Kidney (tissue), 13 donors: ENCODE measurements at regions not wholly inside any gene's neighbourhood (a gene's known extent, or its start where the extent isn't known, plus 50 kb on each side); places are given as distances from the start of the nearest gene placed in this dataset.

ENCODE experiments used
- DNase-seq, 5 donors: peaks; one replicate each; pipeline ENCODE4 v3.0.0-alpha.2; 2013 to 2020
- FAIRE-seq: peaks from 2 replicates; lab custom pipeline; 2012; peaks lifted over from hg19 to GRCh38; lab: Jason Lieb, UNC
- H3K27ac ChIP-seq, 2 donors: one replicate each; pipeline ENCODE4 v1.7.0; 2013; ENCODE audit warnings: low read depth in 2 of 2, low read length in 2 of 2, inconsistent platforms in 1 of 2
- H3K27me3 ChIP-seq: one replicate; pipeline ENCODE4 v1.7.1; 2013; ENCODE audit warnings: low read length, inconsistent platforms; ENCODE audit not compliant: control insufficient read depth, insufficient read depth
- H3K36me3 ChIP-seq, 3 donors: one replicate each; pipeline versions ENCODE4 v1.7.0 to v1.7.1; 2013; ENCODE audit warnings: low read length in 3 of 3, control low read depth in 1 of 3, inconsistent platforms in 1 of 3; ENCODE audit not compliant: insufficient read depth in 3 of 3, control insufficient read depth in 2 of 3
- H3K4me1 ChIP-seq, 3 donors: one replicate each; pipeline versions ENCODE4 v1.7.0 to v1.7.1; 2013; ENCODE audit warnings: low read length in 3 of 3, inconsistent platforms in 1 of 3, low read depth in 1 of 3; ENCODE audit not compliant: control insufficient read depth in 2 of 3, insufficient read depth in 2 of 3
- H3K4me3 ChIP-seq, 3 donors: one replicate each; pipeline versions ENCODE4 v1.7.0 to v1.8.1; 2013; ENCODE audit warnings: low read length in 3 of 3, control low read depth in 1 of 3, inconsistent platforms in 1 of 3
- H3K9ac ChIP-seq, 3 donors: one replicate each; pipeline versions ENCODE4 v1.7.0 to v1.7.1; 2013; ENCODE audit warnings: low read length in 3 of 3, control low read depth in 1 of 3, inconsistent platforms in 1 of 3
- H3K9me3 ChIP-seq, 3 donors: one replicate each; pipeline versions ENCODE4 v1.7.0 to v1.7.1; 2013; ENCODE audit warnings: low read length in 3 of 3, control low read depth in 1 of 3, inconsistent platforms in 1 of 3; ENCODE audit not compliant: control insufficient read depth in 2 of 3, insufficient read depth in 1 of 3
- CTCF ChIP-seq: IDR thresholded peaks from 3 replicates; pipeline ENCODE4 v1.5.1; 2012; ENCODE audit warnings: mild to moderate bottlenecking, moderate library complexity, borderline replicate concordance; ENCODE audit not compliant: insufficient read depth; ENCODE audit errors: extremely low read depth
- intact Hi-C: fragments of 100-400 bp; cut with DNase I; formaldehyde crosslinking; loops from one replicate; pipeline ENCODE4 v1.11.1; 2022
- donor health status: control.
- donor health status: control.
- donor health status: control.
- donor health status: control.
- donor health status: control.
- donor health status: DM: yes; HTN: yes; CAD: no.
- donor health status: Normal renal cell carcinoma (clear cell type).

DNA sequence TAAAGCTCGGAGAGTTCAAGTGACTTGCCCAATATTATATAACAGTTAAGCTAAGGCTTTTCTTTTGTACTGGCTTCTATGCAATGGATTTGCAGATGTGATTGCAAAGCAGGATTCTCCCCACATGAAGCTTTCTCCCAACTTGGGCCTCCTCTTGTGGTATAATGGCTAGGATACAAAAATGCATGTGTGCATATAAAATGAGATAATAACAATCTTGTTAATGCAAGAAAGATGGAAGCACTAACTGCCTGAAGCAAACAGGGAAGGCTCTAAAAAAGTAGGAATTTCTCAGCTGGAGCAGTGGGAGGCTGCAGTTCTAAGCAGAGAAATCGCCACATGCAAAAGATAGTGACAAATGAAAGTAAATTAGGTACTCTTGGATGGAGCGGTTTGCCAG lies 444.2 kb upstream of the RIOK2 start:
- H3K9me3 ChIP-seq, result no peaks in the 10 kb centered on the region
- no peaks in the 10 kb centered on the region for H3K36me3 ChIP-seq
- FAIRE-seq, result no peak
- no peak for DNase-seq
- no peak overlapping the region for H3K9ac ChIP-seq
- no peak overlapping the region for H3K27ac ChIP-seq
- intact Hi-C loops, result no loop called here
- H3K27me3 ChIP-seq, result no peaks in the 10 kb centered on the region
- H3K4me1 ChIP-seq, result no peaks in the 10 kb centered on the region
- TF ChIP-seq CTCF, result no peak
- H3K4me3 ChIP-seq, result no peak overlapping the region

GRCh38 chr5:97628031-97628430 lies 445.0 kb upstream of the RIOK2 start:
- no peak for TF ChIP-seq CTCF
- no peak overlapping the region for H3K27ac ChIP-seq
- no peaks in the 10 kb centered on the region for H3K27me3 ChIP-seq
- intact Hi-C loops, result no loop called here
- no peak for FAIRE-seq
- H3K4me3 ChIP-seq, result no peak overlapping the region
- H3K4me1 ChIP-seq, result no peaks in the 10 kb centered on the region
- DNase-seq, result no peak
- H3K36me3 ChIP-seq, result no peaks in the 10 kb centered on the region
- H3K9ac ChIP-seq, result no peak overlapping the region
- no peaks in the 10 kb centered on the region for H3K9me3 ChIP-seq

DNA sequence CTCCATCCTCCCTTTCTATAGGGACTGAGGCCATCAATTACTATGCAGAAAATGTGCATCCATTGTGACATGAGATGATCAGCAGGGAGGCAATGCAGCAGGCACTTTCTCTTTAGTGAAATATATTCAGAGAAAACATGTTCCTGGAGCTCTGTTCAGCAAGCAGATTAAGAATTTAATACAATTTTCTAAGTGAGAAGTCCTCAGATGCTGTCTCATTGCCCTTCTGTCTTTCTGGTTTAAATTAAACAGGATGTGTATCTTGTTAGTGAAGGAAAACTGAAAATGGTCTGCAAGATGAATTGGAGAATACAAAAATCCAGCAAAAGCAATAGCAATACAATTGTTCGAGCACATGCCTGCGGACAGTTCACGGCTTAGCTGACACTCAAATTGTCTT lies 445.8 kb upstream of the RIOK2 start:
- intact Hi-C loops, result no loop called here
- Histone ChIP-seq H3K4me3 (no peak overlapping the region), H3K9me3 (no peaks in the 10 kb centered on the region)

More for the DNA sequence above, 445.8 kb upstream of the RIOK2 start:
- DNase-seq (no peak), FAIRE-seq (no peak)
- Histone ChIP-seq H3K27ac (no peak overlapping the region), H3K4me1 (no peaks in the 10 kb centered on the region), H3K27me3 (no peaks in the 10 kb centered on the region), H3K9ac (no peak overlapping the region), H3K36me3 (no peaks in the 10 kb centered on the region)
- no peak for TF ChIP-seq CTCF
